ENCODE measurements at regions not wholly inside any gene's neighbourhood (a gene's known extent, or its start where the extent isn't known, plus 50 kb on each side); places are given as distances from the start of the nearest gene placed in this dataset.
A peak's percentile ranks its signal among the peaks of the same experiment; 100 is the strongest.

DNA sequence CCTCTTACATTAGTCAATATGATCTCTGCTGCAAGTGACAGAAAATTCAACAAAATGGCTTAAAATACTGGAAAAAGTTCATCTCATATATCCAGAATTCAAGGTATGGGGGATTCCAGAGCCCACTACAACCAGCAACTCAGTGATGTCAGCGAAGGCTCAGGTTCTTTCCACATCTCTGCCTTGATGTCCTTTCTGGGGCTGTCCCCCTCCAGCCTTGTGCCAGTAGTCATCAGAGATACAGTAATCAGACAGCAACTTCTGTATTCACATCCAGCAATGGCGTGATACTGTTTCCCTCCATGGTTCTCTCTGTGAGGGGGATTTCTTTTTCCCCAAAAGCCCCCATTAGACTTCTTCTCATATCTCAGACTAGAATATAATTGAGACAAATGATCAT lies 103.4 kb upstream of the USP47 start:
- no peaks in the 10 kb centered on the region for H3K9me3 ChIP-seq
- no peaks in the 10 kb centered on the region for H3K27me3 ChIP-seq
- H3K4me3 ChIP-seq, result no peak overlapping the region
- intact Hi-C loops (cut with DNase I), result no loop called here
- 75 to 82% methylated on average over 2 of the region's 2 CpGs for WGBS, 2 donors
- H3K4me1 ChIP-seq, result no peaks in the 10 kb centered on the region
- no peak overlapping the region for H3K27ac ChIP-seq
- TF ChIP-seq, protein P1, sequence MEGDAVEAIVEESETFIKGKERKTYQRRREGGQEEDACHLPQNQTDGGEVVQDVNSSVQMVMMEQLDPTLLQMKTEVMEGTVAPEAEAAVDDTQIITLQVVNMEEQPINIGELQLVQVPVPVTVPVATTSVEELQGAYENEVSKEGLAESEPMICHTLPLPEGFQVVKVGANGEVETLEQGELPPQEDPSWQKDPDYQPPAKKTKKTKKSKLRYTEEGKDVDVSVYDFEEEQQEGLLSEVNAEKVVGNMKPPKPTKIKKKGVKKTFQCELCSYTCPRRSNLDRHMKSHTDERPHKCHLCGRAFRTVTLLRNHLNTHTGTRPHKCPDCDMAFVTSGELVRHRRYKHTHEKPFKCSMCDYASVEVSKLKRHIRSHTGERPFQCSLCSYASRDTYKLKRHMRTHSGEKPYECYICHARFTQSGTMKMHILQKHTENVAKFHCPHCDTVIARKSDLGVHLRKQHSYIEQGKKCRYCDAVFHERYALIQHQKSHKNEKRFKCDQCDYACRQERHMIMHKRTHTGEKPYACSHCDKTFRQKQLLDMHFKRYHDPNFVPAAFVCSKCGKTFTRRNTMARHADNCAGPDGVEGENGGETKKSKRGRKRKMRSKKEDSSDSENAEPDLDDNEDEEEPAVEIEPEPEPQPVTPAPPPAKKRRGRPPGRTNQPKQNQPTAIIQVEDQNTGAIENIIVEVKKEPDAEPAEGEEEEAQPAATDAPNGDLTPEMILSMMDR (IDR thresholded peaks at IDR 0.05), result no peak
- TF ChIP-seq POLR2A (IDR thresholded peaks at IDR 0.05), result no peak
- no peaks in the 10 kb centered on the region for H3K36me3 ChIP-seq (replicated peaks in 1 of 2; ENCODE audit: insufficient read depth in 1 of 2, low read depth in 2 of 2)
- DNase-seq, result no peak
- no peak for ATAC-seq

DNA sequence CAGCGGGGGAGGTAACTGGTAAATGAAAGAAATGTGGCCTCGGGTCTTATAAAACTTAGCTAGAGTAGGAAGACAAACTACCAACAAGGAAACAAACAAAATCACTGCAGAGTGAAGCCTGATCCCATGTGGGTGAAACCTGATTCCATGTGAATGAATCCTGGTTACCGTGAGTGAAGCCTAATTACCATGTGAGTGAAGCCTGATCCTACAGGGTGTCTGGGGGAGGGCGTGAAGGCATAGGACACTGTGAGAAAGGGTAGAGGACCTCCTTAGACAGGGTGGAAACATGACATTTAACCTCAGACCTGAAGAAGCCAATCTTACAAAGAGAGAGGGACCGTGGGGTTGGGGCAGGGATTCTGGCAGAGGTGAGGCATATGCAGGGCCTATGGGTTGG lies 106.2 kb upstream of the USP47 start:
- no peak for ATAC-seq
- H3K4me1 ChIP-seq, result no peaks in the 10 kb centered on the region
- no peaks in the 10 kb centered on the region for H3K9me3 ChIP-seq
- no peaks in the 10 kb centered on the region for H3K27me3 ChIP-seq
- no peaks in the 10 kb centered on the region for H3K36me3 ChIP-seq (replicated peaks in 1 of 2; ENCODE audit: insufficient read depth in 1 of 2, low read depth in 2 of 2)
- no peak for TF ChIP-seq POLR2A (IDR thresholded peaks at IDR 0.05)
- intact Hi-C loops (cut with DNase I), result no loop called here
- WGBS, 2 donors, result 67 to 72% methylated on average over 5 of the region's 5 CpGs
- H3K4me3 ChIP-seq, result no peak overlapping the region
- no peak overlapping the region for H3K27ac ChIP-seq
- no peak for DNase-seq

DNA sequence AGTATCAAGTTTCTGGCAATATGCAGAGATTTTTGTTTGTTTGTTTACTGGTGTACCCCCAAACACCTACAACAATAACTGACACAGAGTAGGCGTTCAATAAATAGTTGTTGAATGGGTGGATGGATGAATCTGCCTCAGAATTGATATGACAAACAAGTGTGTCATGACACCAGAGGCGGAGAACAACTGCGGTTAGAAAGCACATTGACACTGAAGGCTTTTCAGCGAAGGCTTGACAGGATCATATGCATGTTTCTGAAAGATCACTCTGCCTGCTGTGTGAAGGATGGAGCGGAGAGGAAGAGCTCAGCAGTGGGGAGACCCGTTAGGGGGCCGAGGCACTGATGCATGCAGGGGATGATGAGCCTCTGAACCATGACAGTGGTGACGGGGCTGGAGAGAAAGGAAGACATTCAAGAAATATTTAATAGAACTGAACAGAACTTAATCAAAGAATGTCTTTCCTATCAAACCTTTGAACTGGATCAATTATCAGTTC lies 108.5 kb upstream of the USP47 start:
- H3K36me3 ChIP-seq (replicated peaks in 1 of 2; ENCODE audit: insufficient read depth in 1 of 2, low read depth in 2 of 2), result no peaks in the 10 kb centered on the region
- ATAC-seq (no peak), DNase-seq (no peak)
- TF ChIP-seq, protein P1 (IDR thresholded peaks at IDR 0.05), result no peak
- TF ChIP-seq POLR2A (IDR thresholded peaks at IDR 0.05), result no peak
- no peak overlapping the region for H3K4me3 ChIP-seq
- WGBS, 2 donors, result 81 to 82% methylated on average over 8 of the region's 8 CpGs
- no peaks in the 10 kb centered on the region for H3K9me3 ChIP-seq
- H3K27me3 ChIP-seq, result no peaks in the 10 kb centered on the region
- no peak overlapping the region for H3K27ac ChIP-seq
- H3K4me1 ChIP-seq, result no peaks in the 10 kb centered on the region
- intact Hi-C loops (cut with DNase I), result no loop called here

DNA sequence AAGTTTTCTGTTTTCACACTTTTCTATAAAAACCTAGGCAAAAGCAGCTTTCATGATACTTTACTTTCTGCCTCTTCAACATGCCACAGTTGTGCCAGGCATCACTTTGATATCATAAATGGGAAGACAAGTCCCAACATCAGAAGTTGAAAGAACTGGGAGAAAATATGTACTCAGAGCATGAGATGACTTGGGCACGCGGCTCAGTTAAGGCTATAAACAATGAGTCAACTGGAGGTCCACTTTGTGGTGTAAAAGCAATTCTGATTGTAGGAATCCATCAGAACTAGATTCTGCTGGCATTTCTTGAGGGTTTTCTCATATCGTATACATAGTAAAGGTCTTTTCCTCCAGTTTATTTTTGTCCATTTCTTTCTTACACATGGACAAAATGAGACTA lies 109.7 kb upstream of the USP47 start:
- Histone ChIP-seq H3K4me1 (no peaks in the 10 kb centered on the region), H3K36me3 (replicated peaks in 1 of 2; ENCODE audit: insufficient read depth in 1 of 2, low read depth in 2 of 2) (no peaks in the 10 kb centered on the region), H3K4me3 (no peak overlapping the region), H3K9me3 (no peaks in the 10 kb centered on the region), H3K27ac (no peak overlapping the region), H3K27me3 (no peaks in the 10 kb centered on the region)
- intact Hi-C loops (cut with DNase I), result no loop called here
- WGBS, 2 donors, result 84 to 87% methylated on average over 3 of the region's 3 CpGs
- DNase-seq (no peak), ATAC-seq (no peak)
- no peak for TF ChIP-seq POLR2A (IDR thresholded peaks at IDR 0.05)
- TF ChIP-seq, protein P1 (IDR thresholded peaks at IDR 0.05), result no peak

DNA sequence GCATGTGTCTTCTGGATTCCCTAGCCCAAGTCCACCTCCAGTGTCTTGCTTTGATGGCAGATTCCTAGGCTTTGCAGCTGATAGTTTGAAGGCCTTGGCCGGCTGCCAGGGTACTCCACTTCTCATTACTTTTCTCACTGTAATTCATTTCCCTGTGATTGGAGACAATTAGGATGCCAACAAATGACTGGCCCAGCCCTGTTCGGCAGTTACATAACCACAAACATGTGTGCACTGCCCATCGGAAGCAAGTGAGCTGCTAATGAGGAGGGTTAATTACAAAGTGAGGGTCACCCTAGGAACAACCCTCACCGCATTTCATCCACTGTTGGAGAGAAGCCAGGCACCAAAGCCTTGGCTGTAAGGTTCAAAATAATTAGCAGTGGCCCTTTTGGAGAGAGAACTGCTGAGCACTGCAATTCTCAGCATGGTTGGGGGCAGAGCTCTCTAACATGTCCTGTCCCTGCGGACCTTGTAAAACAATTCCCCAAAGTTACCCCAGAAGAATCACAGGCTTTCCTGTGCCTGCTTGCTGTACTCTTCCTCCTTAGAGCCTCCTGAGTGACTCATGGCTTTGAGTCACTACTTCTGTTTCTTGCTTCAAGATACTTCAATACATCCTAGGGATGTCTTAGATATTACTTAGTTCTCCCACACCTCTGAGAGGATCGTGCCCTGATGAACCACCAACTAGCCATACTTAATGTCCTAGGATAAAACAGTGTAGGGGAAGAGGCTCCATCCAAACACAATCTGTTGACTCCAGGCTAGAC lies 109.7 kb upstream of the GALNT18 start:
- intact Hi-C loops (cut with DNase I), result no loop called here
- DNase-seq (peak in 1 of 4 donors; percentile 13), ATAC-seq (no peak)
- Histone ChIP-seq H3K9me3 (no peaks in the 10 kb centered on the region), H3K27me3 (no peaks in the 10 kb centered on the region), H3K4me3 (no peak overlapping the region), H3K4me1 (no peaks in the 10 kb centered on the region), H3K27ac (no peak overlapping the region), H3K36me3 (replicated peaks in 1 of 2; ENCODE audit: insufficient read depth in 1 of 2, low read depth in 2 of 2) (no peaks in the 10 kb centered on the region)
- no peak for TF ChIP-seq POLR2A (IDR thresholded peaks at IDR 0.05)
- TF ChIP-seq, protein P1 (IDR thresholded peaks at IDR 0.05), result no peak
- 46 to 77% methylated on average over 6 of the region's 6 CpGs for WGBS, 2 donors
